Activated CD4-positive, alpha-beta T cell treated with anti-CD3 and anti-CD28 coated beads, Interleukin-2, amount 50 U/mL, for 16 hours (primary cell): ENCODE measurements at regions not wholly inside any gene's neighbourhood (a gene's known extent, or its start where the extent isn't known, plus 50 kb on each side); places are given as distances from the start of the nearest gene placed in this dataset.

ENCODE experiments used
- DNase-seq: peaks from one replicate; pipeline ENCODE4 v3.0.0-alpha.2; 2020

GRCh38 chr2:156083763-156084493 is 248.6 kb downstream of the NR4A2 start:
- no peak for DNase-seq

DNA sequence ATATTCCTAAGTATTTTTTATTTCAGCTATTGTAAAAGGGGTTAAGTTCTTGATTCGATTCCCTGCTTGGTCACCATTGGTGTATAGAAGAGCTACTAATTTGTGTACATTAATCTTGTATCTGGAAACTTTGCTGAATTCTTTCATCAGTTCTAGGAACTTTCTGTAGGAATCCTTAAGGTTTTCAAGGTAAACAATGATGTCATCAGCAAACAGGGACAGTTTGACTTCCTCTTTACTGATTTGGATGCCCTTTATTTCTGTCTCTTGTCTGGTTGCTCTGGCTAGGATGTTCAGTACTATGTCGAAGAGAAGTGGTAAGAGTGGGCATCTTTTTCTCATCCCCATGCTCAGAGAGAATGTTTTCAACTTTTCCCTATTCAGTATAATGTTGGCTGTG is 252.7 kb downstream of the NR4A2 start:
- DNase-seq, result no peak

GRCh38 chr2:156077041-156077742 is 255.3 kb downstream of the NR4A2 start:
- DNase-seq, result peak; percentile 1

- peak; percentile 2 for DNase-seq
These were observed 266.6 kb downstream of the NR4A2 start for GRCh38 chr2:156065912-156066311.

DNA sequence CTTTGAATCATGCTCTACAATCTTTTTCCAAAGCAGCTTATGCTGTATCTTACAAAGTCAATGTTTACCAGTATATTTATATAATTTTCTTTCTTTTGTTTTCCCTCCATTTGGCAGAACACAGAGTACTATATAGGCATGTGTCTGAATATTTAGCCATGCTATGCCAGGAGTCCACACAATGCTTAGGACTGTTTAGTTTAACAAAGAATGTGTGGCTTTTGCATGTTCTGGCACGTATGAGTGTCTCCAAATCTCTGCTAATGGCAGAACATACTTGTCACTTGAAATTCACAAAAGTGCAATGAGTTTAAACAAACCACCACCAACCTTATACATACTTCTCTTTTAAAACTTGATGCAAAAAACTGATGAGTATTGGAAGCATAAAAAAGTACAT is 268.0 kb downstream of the NR4A2 start:
- no peak for DNase-seq

DNA sequence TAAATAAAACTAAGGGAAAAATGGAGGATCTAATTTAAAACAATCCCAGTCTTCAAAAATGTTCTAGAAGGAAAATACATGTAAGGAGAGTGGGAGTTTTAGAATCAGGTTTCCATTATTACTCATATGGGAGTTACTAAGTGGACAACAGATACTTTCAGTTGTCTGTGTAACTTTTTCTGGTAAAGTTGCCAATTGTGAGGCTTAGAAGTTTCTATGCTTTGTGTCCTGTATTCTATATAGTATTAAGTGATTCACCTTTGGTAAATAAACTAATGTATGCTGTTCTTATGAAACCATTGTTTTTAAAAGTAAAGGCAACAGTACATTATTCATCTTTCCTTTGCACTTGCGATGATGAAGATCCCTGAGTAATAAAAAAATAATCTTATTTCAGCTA is 274.9 kb downstream of the NR4A2 start:
- no peak for DNase-seq

- DNase-seq, result no peak
These were observed 277.5 kb downstream of the NR4A2 start for GRCh38 chr2:156054983-156055382.

GRCh38 chr2:156046900-156047299 is 285.6 kb downstream of the NR4A2 start:
- DNase-seq, result no peak

- DNase-seq, result no peak
These were observed 289.6 kb downstream of the NR4A2 start for GRCh38 chr2:156042895-156043294.

DNA sequence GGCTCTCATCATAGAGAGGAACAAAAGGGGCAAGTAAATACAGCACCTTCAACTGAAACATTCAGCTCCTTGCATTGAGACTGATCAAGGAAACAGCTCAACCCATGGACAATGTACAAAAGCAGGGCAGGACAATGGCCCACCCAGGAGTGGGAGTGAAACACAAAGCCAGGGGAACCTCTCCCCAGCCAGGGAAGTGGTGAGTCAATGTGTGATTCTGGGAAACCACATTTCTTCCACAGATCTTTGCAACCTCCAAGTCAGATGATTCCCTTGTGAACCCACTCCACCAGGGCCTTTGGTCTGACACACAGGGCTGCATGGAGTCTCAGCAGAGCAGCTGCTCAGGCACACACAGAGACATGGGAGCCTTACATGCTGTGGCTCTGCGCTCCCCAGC is 294.5 kb downstream of the NR4A2 start:
- no peak for DNase-seq

DNA sequence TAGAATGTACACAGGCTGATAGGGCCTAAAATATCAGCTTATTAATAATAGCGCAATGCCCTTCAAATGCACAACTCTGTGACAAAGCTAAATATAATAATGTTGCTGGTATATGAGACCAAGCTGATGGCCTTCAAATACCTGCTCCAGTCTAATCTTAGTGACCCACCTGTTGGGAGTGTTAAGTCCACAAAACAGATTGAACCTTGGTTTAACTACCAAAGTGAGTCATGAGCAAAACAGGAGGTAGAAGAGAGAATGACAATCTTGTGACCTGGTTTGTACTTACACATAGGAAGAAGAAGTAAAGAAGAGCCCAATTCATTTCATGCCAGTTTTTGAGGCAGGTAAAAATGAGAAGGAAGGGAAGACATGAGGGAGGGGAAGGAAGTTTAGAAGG is 295.0 kb downstream of the NR4A2 start:
- no peak for DNase-seq

- no peak for DNase-seq
These were observed 301.4 kb downstream of the NR4A2 start for GRCh38 chr2:156031121-156031520.

- DNase-seq, result no peak
These were observed 309.2 kb downstream of the NR4A2 start for GRCh38 chr2:156023229-156023869.

- no peak for DNase-seq
These were observed 311.1 kb downstream of the NR4A2 start for GRCh38 chr2:156021146-156022040.

GRCh38 chr2:156019341-156019740 is 313.2 kb downstream of the NR4A2 start:
- DNase-seq, result no peak

DNA sequence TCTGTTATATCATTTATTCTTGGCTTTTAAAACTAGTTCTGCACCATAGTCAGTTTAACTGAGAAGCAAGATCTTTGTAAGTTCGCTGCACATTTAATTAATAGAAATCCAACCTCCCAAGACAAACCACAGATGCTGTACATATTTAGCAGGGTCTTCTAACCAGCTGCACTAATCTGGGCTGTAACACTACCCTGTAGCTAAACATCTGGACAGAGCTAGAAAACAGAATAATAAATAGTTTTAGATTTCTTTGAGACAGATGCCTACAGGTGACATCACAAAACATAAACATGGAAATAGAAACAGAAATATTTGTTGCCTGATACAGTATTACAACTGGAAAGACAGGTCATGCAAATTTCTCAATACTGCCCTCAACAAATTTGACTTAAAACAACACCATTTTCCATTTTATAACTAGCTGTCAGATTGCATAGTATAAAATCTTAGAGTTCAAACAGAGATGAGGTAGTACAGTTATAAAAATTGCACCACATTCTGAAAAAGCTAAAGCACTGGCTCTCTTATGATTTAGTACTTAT is 315.1 kb downstream of the NR4A2 start:
- DNase-seq, result no peak

GRCh38 chr2:156009293-156009692 is 323.2 kb downstream of the NR4A2 start:
- no peak for DNase-seq

- DNase-seq, result no peak
These were observed 325.6 kb downstream of the NR4A2 start for GRCh38 chr2:156006721-156007618.

DNA sequence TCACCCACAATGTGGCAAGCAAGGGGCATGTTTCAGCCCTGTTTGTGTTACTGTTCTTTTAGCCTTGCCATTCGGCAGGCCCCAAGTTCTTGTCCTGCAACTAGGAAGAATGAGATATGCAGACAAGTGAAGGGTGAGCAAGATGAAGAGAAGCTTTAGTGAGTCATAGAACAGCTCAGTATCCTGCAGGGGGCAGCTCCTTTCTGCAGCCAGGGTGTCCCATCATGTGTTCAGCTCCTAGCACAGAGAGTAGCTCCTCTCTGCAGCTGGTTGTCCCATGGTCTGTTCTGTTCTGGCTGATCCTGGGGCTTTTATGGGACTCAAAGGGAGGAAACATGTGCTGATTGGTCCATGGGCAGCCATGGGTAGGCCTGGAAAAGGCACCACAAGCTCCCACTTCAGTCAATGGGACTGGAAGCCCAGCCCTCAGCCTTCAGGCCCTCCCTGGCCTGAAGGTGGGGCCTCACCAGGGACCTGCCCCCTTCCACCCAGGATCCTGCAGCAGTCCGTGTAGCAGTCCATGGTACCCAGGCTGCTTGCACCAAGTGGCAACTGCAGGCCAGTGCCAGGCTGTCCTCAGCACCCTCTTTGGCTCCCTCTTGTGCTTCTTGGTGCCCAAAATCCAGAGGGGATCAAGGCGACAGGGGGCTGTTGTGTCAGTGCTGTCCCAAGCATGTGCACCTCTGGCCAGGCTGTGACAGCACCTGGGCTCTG is 326.4 kb downstream of the NR4A2 start:
- no peak for DNase-seq

DNA sequence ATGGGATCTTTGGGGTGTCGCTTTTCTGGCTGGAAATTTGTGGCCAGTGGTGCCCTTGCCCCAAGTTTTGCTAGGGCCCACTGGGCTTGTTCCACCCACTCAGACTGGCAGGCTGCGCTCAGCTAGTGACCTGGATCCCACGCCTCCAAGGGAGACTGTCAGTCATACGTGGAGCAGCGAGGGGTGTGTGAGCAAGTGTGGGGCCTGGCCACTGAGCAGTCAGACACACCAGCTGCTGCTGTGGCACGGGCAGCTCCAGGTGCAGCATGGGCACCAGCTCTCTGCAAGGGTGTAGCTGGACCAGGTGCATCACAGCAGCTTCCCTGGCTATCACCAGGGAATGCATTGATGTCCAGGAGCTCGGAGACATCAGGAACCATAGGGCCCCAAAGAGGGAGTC is 327.0 kb downstream of the NR4A2 start:
- no peak for DNase-seq

DNA sequence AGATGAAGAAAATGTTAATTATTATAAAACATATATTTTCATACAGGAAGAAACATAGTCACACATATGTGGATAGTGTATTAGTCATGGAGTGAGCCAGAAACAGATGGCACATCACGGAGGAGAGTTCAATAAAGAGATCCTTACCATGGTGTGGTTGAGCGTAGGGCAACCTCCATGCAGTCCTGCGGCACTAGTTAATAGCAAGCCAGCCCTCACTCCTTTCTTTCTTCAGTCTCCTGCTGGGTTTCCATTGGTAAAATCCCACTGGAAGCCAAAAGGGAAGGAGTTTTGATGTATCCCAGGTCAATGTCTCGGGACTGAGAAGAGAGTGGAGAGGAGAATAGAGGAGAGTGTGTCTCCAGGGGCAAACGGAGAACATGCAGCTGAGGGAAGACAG is 328.1 kb downstream of the NR4A2 start:
- no peak for DNase-seq
